Panc1 (cell line): ENCODE measurements at regions not wholly inside any gene's neighbourhood (a gene's known extent, or its start where the extent isn't known, plus 50 kb on each side); places are given as distances from the start of the nearest gene placed in this dataset.

Experiments used
- ATAC-seq: fragments of 200-7000 bp; cut with Tn5 transposase; 2 replicates; pipeline ENCODE4 v1.9.1; 2020; ENCODE audit warnings: mild to moderate bottlenecking, moderate library complexity
- BruUV-seq: library from RNA; stranded (reverse); fragments of 400-500 nt; replicated peaks from 2 replicates; lab custom pipeline; 2021; lab: Mats Ljungman, UMichigan
- CTCF ChIA-PET: fragments of 300-600 bp; sonication (Branson Sonifier 250); formaldehyde crosslinking; loops from one replicate; lab custom pipeline; 2022; ENCODE audit warnings: antibody characterized with exemption; lab: Charles Lee
- POLR2A ChIA-PET: fragments of 300-600 bp; sonication (Branson Sonifier 250); formaldehyde crosslinking; loops from one replicate; lab custom pipeline; 2022; ENCODE audit warnings: antibody characterized with exemption; lab: Charles Lee
- DNase-seq: peaks from one replicate; pipeline ENCODE4 v3.0.0-alpha.2; 2010; ENCODE audit warnings: low read depth, low spot score
- H3K27ac ChIP-seq: 2 replicates; pipeline ENCODE4 v1.5.1; 2011; ENCODE audit warnings: mild to moderate bottlenecking, low read length, inconsistent platforms
- H3K27me3 ChIP-seq: fragments of 200-500 bp; sonication (Bioruptor generic); 2 replicates; pipeline ENCODE4 v1.6.0; 2014; ENCODE audit warnings: low read length, inconsistent platforms; ENCODE audit not compliant: control insufficient read depth, insufficient read depth
- H3K36me3 ChIP-seq: fragments of 200-500 bp; sonication (Bioruptor generic); 2 replicates; pipeline ENCODE4 v1.5.1; 2014; ENCODE audit warnings: inconsistent platforms, mild to moderate bottlenecking, low read length, moderate library complexity; ENCODE audit not compliant: control insufficient read depth, insufficient read depth
- H3K4me1 ChIP-seq: 2 replicates; pipeline ENCODE4 v1.5.1; 2011; ENCODE audit warnings: inconsistent platforms, mild to moderate bottlenecking, low read length, moderate library complexity; ENCODE audit not compliant: control insufficient read depth, insufficient read depth
- H3K4me3 ChIP-seq, 2 experiments: 2 replicates each; pipeline ENCODE4 v1.5.1; 2011 to 2012; ENCODE audit warnings: low read depth in 2 of 2, low read length in 2 of 2, mild to moderate bottlenecking in 2 of 2, inconsistent platforms in 1 of 2, moderate library complexity in 1 of 2
- H3K9me3 ChIP-seq: fragments of 200-500 bp; sonication (Bioruptor generic); 2 replicates; pipeline ENCODE4 v1.5.1; 2014; ENCODE audit warnings: low read depth, mild to moderate bottlenecking, inconsistent platforms, low read length, moderate library complexity; ENCODE audit not compliant: control insufficient read depth, insufficient read depth
- CTCF ChIP-seq: fragments of 450-650 bp; IDR thresholded peaks from 2 replicates; pipeline ENCODE4 v1.5.1; 2017; ENCODE audit warnings: mild to moderate bottlenecking
- POLR2AphosphoS5 ChIP-seq: IDR thresholded peaks from 2 replicates; pipeline ENCODE4 v1.6.1; 2012; ENCODE audit warnings: mild to moderate bottlenecking, low read depth, low read length, moderate library complexity
- REST ChIP-seq, 2 experiments: IDR thresholded peaks; 2 replicates each; pipeline ENCODE4 v1.6.1; 2011 to 2012; ENCODE audit warnings: low read depth in 2 of 2, control low read depth in 1 of 2, low read length in 1 of 2, mild to moderate bottlenecking in 1 of 2, moderate library complexity in 1 of 2; ENCODE audit not compliant: insufficient read depth in 1 of 2
- SIN3A ChIP-seq: IDR thresholded peaks from 2 replicates; pipeline ENCODE4 v1.6.1; 2012; ENCODE audit warnings: low read depth, mild to moderate bottlenecking, low read length, moderate library complexity, borderline replicate concordance; ENCODE audit not compliant: insufficient read depth
- TCF7L2 ChIP-seq: IDR thresholded peaks from 2 replicates; pipeline ENCODE4 v1.6.1; 2011; ENCODE audit warnings: mild to moderate bottlenecking, low read depth, low read length, inconsistent platforms
- in situ Hi-C: cut with HindIII; loops from 2 replicates; pipeline ENCODE4 v1.10.0; 2016; ENCODE audit warnings: low sequenced_read_pairs, low pct_unique_long_range_greater_than_20kb
- intact Hi-C: fragments of 100-400 bp; cut with micrococcal nuclease; formaldehyde crosslinking; loops from one replicate; pipeline ENCODE4 v1.10.0; 2022; ENCODE audit not compliant: unreplicated experiment

GRCh38 chr4:134798573-134798972 is 597.0 kb upstream of the PABPC4L start:
- POLR2A ChIA-PET: no interaction called here
- CTCF ChIA-PET: no interaction called here

GRCh38 chr4:134787315-134787714 is 585.7 kb upstream of the PABPC4L start:
- POLR2A ChIA-PET: no interaction called here
- Histone ChIP-seq H3K36me3 (no peaks in the 10 kb centered on the region), H3K9me3 (no peaks in the 10 kb centered on the region), H3K27ac (no peak overlapping the region), H3K4me3 (no peak overlapping the region), H3K4me1 (no peaks in the 10 kb centered on the region), H3K27me3 (no peaks in the 10 kb centered on the region)
- CTCF ChIA-PET: no interaction called here
- ATAC-seq (no peak), DNase-seq (no peak)
- in situ Hi-C loops: no loop called here
- BruUV-seq: no TSS peak
- TF ChIP-seq TCF7L2: no peak
- no peak for TF ChIP-seq REST (IDR thresholded peaks at IDR 0.05; ENCODE audit: insufficient read depth in 1 of 2, low read depth in 2 of 2, low read length in 1 of 2)
- no peak for TF ChIP-seq POLR2AphosphoS5
- no peak for TF ChIP-seq CTCF
- TF ChIP-seq SIN3A: no peak
- intact Hi-C loops: no loop called here

More at GRCh38 chr4:134798573-134798972, 597.0 kb upstream of the PABPC4L start:
- no peaks in the 10 kb centered on the region for H3K27me3 ChIP-seq
- H3K4me3 ChIP-seq: no peak overlapping the region
- no TSS peak for BruUV-seq
- no peaks in the 10 kb centered on the region for H3K4me1 ChIP-seq
- H3K9me3 ChIP-seq: no peaks in the 10 kb centered on the region
- in situ Hi-C loops (no loop called here), intact Hi-C loops (no loop called here)
- no peak overlapping the region for H3K27ac ChIP-seq
- no peak for TF ChIP-seq SIN3A
- no peak for TF ChIP-seq TCF7L2
- no peak for DNase-seq
- H3K36me3 ChIP-seq: no peaks in the 10 kb centered on the region
- no peak for ATAC-seq

GRCh38 chr4:134780244-134780643 is 578.7 kb upstream of the PABPC4L start:
- intact Hi-C loops (no loop called here), in situ Hi-C loops (no loop called here)
- no peaks in the 10 kb centered on the region for H3K9me3 ChIP-seq
- H3K27ac ChIP-seq: no peak overlapping the region
- BruUV-seq: no TSS peak
- POLR2A ChIA-PET: no interaction called here
- H3K4me3 ChIP-seq: no peak overlapping the region
- H3K36me3 ChIP-seq: no peaks in the 10 kb centered on the region
- no peaks in the 10 kb centered on the region for H3K27me3 ChIP-seq
- no peak for DNase-seq
- no peak for TF ChIP-seq TCF7L2
- ATAC-seq: no peak
- H3K4me1 ChIP-seq: no peaks in the 10 kb centered on the region
- CTCF ChIA-PET: no interaction called here
